HG03354 (cell line): ENCODE measurements at regions not wholly inside any gene's neighbourhood (a gene's known extent, or its start where the extent isn't known, plus 50 kb on each side); places are given as distances from the start of the nearest gene placed in this dataset.
"Not testable (repeated sequence)": the region's sequence is repeated elsewhere in the genome, so short reads cannot be mapped to it uniquely, and the experiment has no call there.

Source experiments
- ATAC-seq: cut with Tn5 transposase; IDR thresholded peaks from one replicate; pipeline ENCODE4 v1.9.1; 2021; ENCODE audit warnings: mild to moderate bottlenecking; ENCODE audit not compliant: unreplicated experiment, poor library complexity, severe bottlenecking

DNA sequence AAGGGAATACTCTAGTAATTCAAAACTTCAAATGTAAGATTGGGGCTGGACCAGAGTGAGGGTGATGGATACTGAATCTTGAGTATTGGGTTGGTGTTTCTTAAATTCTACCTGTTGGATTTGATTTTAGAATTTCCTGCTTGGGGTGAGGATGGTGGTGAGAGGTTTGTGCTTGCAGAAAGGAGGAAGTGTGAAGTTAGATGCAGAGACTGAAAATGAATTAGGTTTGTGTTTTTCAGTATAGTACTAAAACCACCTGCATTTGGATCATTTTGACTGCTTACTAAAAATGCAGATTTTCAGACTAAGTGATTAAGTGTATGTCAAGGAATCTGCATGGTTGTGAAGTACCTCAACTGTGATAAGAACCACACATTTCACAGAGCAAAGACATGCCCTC, 131.5 kb upstream of the CENPE start:
- ATAC-seq = no peak

DNA sequence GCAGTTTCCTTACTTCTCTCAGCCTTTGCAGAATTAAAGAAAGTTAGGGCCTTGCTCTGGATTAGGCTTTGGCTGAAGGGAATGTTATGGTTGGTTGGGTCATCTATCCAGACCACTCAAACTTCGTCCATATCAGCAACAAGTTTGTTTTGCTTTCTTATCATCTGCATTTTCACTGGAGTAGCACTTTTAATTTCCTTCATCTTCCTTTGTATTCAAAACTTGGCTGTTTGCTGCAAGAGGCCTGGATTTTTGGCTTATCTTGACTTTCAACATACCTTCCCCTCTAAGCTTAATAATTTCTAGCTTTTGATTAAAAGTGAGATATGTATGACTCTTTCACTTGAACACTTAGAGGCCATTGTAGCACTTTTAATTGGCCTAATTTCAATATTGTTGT, 126.7 kb upstream of the CENPE start:
- ATAC-seq = no peak

DNA sequence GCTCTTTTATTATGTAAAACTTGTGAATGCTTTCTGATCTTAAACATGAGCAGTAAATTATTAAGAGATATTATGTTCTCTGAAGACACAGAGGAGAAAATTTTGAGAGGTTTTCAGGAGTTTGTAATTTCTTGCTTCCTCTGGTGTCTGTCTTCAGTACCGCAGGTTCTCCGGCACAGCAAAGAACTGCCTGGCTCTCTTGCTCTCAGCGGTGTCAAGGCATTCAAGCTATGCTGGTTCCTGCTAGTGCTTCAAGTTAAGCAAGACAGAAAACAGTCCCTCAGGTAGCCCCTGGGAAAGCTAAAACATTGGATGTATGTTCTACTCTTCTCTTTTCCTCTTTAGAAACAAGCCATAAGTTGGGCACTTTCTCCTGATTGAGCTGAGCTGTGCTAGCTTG, 120.2 kb upstream of the CENPE start:
- ATAC-seq = no peak

DNA sequence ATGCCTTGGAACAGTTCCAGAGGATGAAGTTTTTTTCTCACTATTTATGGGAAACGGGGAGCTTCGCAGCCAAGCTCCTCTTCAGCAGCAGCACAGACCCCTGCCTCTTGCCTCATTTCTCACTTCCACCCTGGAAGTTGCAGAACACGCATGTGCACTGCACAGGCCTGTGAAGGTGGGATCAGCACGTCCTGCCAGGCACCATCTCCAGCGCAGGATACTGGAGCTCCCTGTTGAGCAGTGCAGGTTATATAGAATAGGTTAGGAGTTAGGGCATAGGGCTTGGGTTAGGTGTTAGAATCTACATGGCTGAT, 110.1 kb upstream of the CENPE start:
- ATAC-seq = no peak

DNA sequence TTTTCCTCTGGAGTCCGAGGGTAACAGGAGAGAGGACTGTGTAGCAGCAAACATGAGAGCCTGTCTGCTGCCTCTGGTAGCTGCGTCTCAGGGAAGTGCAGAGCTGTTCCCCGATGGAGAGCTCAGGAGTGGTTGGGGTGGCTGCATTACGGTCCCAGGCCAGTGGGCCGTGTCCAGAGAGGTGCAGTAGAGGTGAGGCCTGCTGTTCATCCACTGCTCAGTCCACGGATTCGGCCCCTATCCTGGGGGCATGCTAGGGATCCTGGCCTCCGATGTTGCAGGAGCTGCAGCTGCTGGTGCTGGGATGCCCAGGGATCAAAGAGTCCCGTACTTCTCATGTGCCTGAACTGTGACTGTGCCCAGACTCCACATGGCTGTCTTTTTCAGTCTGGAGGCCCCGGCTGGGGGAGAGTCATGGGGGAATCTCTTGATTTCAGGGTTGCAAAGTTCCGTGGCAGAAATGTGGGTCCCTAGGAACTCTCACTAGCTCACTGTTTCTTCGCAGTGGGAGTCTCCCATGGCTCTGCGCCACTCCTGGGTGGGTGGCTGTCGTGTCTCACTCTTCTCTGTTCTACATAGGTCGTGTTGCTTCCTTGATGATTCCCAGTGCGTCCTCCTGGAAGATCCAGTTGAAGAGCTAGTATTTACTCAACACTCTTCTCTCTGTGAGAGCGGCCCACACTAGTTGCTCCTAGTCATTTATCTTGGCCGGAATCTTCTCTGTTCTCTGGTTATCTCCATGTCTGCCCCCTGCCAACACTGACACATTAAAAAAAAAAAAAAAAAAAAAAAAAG, 109.5 kb upstream of the CENPE start:
- ATAC-seq = no peak

DNA sequence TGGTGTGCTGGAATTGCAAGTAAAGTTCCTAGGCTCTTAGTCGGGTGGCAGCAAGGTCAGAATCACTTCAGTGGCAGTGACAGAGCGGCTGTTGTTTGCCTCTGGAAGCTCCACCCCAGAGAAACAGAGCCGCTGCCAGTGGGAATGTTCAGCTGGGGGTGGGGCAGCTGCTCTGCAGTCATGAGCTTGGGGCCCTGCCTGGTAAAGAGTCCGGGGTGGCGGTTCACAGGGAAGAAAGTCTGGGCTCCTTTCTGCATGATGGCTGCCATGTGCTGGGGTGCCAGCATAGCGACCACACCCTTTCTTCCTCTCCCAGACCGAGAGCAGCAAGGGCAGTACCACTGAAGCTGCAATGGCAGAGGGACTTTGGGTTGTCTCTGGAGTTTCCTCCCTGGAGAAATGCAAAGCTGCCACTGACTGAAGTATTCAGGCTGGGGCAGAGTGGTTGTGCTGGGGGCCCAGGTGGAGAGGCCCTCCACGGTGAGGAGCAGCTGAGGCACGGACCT, 108.8 kb upstream of the CENPE start:
- no peak for ATAC-seq

DNA sequence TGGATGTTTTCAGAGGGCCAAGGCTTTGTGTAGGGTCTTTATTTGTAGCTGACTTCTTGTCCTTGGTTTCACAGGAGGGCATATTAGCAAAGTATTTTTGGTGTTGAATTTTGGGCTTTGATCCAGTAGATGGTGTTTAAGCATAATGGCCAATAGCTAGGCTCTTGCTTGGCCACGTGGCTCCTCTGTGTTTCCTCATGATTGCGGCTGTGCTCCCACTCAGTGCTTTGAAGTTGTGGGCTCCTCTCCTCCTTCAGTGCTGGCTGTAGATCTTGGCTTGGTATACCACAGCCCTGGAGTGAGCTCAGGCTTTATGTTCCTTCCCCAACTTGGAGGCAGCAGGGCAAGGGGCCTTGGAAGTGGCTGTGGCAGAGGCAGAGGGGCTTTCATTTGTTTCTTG, 107.2 kb upstream of the CENPE start:
- no peak for ATAC-seq

DNA sequence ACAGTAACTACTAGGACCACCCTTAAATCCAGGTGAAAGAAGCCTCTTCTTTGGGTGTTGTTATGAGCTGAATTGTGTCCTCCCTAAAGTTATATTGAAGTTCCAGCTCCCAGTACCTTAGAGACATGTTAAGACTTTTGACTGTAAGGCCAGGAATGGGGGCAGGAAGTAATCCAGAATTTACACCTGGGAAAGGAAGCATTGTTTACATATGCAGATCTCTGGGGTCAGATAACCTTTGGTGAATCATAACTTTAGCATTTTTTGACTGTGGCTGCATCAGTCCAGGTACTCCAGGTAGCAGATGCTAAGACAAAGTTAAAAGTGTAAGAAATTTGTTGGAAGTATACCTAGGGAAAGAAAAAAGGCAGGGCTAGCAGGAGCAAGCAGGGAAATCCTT, 104.9 kb upstream of the CENPE start:
- no peak for ATAC-seq

DNA sequence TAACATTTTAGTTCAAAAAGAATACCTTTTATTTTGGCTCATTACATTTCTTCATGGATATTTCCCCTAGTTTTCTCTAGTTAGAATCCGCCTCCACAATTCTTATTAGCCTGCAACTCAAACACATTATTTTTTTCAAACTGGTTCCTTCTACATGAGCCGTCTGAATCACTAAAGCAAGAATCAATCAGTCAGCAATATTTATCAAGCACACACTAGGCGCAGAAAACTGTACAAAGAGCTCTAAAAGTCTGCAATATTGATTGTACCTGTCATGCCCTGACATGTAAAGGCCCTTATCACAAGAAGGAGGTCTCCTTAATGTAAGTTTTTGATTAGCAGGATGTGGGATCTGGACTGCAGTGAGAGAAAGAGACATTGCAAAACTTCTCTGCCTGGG, 94.8 kb upstream of the CENPE start:
- ATAC-seq = no peak

DNA sequence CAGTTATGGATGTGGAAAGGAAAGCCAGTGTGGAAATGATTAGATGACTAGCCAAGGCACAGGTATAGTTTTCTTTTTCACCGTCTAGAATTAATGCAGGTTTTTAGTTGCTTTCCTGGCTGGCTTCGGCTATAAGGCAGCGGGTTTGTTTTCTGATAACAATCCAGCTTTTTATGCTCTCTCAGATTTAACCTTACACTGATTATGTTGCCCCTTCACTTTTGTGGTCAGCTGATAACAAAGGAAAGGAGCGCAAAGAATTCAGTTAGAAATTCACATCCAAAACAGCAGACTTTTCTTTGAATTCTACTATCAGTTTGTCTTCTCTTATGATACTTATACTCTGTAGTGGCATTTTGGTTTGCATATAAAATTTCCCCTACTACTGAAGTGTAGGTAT, 94.2 kb upstream of the CENPE start:
- no peak for ATAC-seq

DNA sequence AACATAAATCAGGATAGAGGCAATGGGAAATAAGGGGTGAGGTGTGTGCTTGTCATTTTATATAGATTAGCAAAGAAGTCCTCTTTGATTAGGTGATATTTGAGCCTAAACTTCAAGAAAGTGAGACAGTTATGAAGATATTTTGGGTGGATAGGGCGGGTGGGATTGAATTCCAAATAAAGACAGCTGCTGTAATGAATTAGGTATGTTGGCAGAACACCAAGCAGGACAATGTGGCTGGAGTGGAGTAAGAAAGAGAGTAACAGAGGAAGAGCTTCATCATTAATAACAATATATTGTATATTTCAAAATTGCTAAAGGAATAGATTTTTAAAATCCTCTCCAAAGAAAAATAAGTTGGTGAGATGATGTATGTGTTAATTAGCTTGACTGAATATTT, 91.0 kb upstream of the CENPE start:
- no peak for ATAC-seq

DNA sequence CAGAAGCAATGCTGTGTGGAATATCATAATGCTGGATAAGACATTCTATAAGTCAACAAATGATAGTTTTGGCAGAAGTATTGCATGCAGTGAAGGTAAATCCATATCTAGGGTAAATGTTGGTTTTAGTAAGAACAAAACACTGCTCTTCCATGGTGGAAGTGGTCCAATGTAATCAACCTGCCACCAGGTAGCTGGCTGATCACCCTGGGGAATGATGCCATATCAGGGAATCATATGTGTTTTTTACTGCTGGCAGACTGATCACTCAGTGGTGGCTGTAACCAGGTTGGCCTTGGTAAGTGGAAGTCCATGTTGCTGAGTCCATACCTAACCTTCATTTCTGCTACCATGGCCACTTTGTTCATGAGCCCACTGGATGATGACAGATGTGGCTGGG, 74.0 kb upstream of the CENPE start:
- no peak for ATAC-seq

DNA sequence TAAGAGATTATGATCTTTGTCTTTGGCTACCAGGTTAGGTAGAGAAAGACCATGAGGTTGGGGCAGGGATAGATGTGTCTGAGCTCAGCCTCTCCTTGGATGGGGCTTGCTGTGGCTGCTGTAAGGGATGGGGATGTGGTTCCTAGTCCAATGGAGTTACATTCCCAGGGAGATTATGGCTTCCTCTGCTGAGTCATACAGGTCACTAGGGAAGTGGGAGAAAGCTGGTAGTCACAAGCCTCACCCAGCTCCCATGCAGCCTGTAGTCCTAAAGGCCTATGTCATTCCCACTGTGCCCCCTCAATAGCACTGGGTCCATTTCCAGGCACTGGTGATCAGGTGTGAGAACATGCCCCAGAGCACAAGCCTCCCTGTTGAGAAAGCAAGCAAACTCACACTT, 70.6 kb upstream of the CENPE start:
- ATAC-seq = no peak

DNA sequence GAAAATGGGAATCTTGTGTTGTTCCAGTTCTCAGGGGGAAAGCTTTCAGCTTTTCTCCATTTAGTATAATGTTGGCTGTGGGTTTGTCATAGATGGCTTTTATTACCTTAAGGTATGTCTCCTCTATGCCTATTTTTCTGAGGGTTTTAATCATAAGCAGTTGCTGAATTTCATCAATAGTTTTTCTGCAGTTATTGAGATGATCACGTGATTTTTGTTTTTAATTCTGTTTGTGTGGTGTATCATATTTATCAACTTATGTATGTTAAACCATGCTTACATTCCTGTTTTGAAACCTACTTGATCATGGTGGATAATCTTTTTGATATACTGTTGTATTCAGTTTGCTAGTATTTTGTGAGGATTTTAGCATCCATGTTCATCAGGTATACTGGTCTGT, 66.8 kb upstream of the CENPE start:
- no peak for ATAC-seq

DNA sequence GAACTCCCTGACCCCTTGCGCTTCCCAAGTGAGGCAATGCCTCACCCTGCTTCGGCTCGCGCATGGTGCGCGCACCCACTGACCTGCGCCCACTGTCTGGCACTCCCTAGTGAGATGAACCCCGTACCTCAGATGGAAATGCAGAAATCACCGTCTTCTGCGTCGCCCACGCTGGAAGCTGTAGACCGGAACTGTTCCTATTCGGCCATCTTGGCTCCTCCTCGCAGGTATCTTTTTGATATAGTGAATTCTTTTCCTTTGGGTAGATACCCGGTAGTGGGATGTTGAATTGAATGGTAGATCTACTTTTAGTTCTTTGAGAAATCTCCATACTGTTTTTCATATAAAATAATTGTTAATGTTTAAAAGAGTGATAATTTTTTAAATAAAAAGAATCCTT, 57.9 kb upstream of the CENPE start:
- ATAC-seq = not testable (repeated sequence)
